PC-9 (cell line): ENCODE measurements at regions not wholly inside any gene's neighbourhood (a gene's known extent, or its start where the extent isn't known, plus 50 kb on each side); places are given as distances from the start of the nearest gene placed in this dataset.
"Not testable (repeated sequence)": the region's sequence is repeated elsewhere in the genome, so short reads cannot be mapped to it uniquely, and the experiment has no call there.

ENCODE experiments used
- BruUV-seq: library from RNA; stranded (reverse); fragments of 400-500 nt; replicated peaks from 2 replicates; lab custom pipeline; 2021; lab: Mats Ljungman, UMichigan
- CTCF ChIA-PET: fragments of 300-600 bp; sonication (Branson Sonifier 250); formaldehyde crosslinking; loops from one replicate; lab custom pipeline; 2022; ENCODE audit warnings: antibody characterized with exemption; lab: Charles Lee
- POLR2A ChIA-PET: fragments of 300-600 bp; sonication (Branson Sonifier 250); formaldehyde crosslinking; loops from one replicate; lab custom pipeline; 2022; ENCODE audit warnings: antibody characterized with exemption; ENCODE audit not compliant: unreplicated experiment; lab: Charles Lee
- DNase-seq, 2 experiments: peaks; one replicate each; pipeline versions ENCODE4 v3.0.0 to v3.0.0-alpha.2; 2015 to 2022; ENCODE audit warnings: mixed read lengths in 1 of 2
- H2AFZ ChIP-seq: fragments of 200-600 bp; sonication (generic); 2 replicates; pipeline ENCODE4 v1.8.1; 2017; ENCODE audit warnings: antibody characterized with exemption
- H3F3A ChIP-seq: fragments of 200-600 bp; sonication (generic); 2 replicates; pipeline ENCODE4 v1.8.1; 2017; ENCODE audit warnings: antibody characterized with exemption, mild to moderate bottlenecking, low read depth; ENCODE audit not compliant: insufficient read depth
- H3K27ac ChIP-seq: fragments of 200-600 bp; sonication (generic); 2 replicates; pipeline ENCODE4 v1.6.1; 2016; ENCODE audit warnings: mixed run types
- H3K27me3 ChIP-seq: fragments of 200-600 bp; sonication (generic); 2 replicates; pipeline ENCODE4 v1.6.1; 2016; ENCODE audit warnings: low read depth, mixed run types; ENCODE audit not compliant: insufficient read depth
- H3K36me3 ChIP-seq: fragments of 200-600 bp; sonication (generic); 2 replicates; pipeline ENCODE4 v1.6.1; 2016; ENCODE audit warnings: low read depth, mixed run types
- H3K4me1 ChIP-seq: fragments of 200-600 bp; sonication (generic); replicated peaks from 2 replicates; pipeline ENCODE4 v1.6.1; 2016; ENCODE audit warnings: mixed run types; ENCODE audit not compliant: insufficient read depth
- H3K4me2 ChIP-seq: fragments of 200-600 bp; sonication (generic); 2 replicates; pipeline ENCODE4 v1.6.1; 2017; ENCODE audit warnings: mixed run types
- H3K4me3 ChIP-seq: fragments of 200-600 bp; sonication (generic); 2 replicates; pipeline ENCODE4 v1.6.1; 2016; ENCODE audit warnings: mixed run types
- H3K79me2 ChIP-seq: fragments of 200-600 bp; sonication (generic); 2 replicates; pipeline ENCODE4 v1.6.1; 2017; ENCODE audit warnings: low read depth, mixed run types
- H3K9me2 ChIP-seq: fragments of 200-600 bp; sonication (generic); 2 replicates; pipeline ENCODE4 v1.8.1; 2017; ENCODE audit warnings: mild to moderate bottlenecking; ENCODE audit not compliant: insufficient read depth
- H3K9me3 ChIP-seq: fragments of 200-600 bp; sonication (generic); 2 replicates; pipeline ENCODE4 v1.8.1; 2016; ENCODE audit warnings: low read depth; ENCODE audit not compliant: insufficient read depth
- H4K20me1 ChIP-seq: fragments of 200-600 bp; sonication (generic); 2 replicates; pipeline ENCODE4 v1.8.1; 2017; ENCODE audit not compliant: insufficient read depth
- EZH2 ChIP-seq: fragments of 200-600 bp; sonication (generic); IDR thresholded peaks from 2 replicates; pipeline ENCODE4 v1.8.0; 2017; ENCODE audit warnings: antibody characterized with exemption, low read depth
- intact Hi-C: fragments of 100-400 bp; cut with micrococcal nuclease; formaldehyde crosslinking; loops from one replicate; pipeline ENCODE4 v1.10.0; 2022; ENCODE audit not compliant: unreplicated experiment
- TF ChIP-seq, protein P1 (sequence below): fragments of 200-600 bp; sonication (generic); conservative IDR thresholded peaks from 2 replicates; pipeline ENCODE4 v1.6.1; 2017; ENCODE audit warnings: mixed run types, antibody characterized with exemption, mild to moderate bottlenecking, moderate library complexity

GRCh38 chr9:109997682-109998081 lies 210.3 kb downstream of the C9orf152 start:
- POLR2A ChIA-PET, result no interaction called here
- H2AFZ ChIP-seq, result no peak overlapping the region
- H3K27ac ChIP-seq, result no peak overlapping the region
- H3K4me1 ChIP-seq, result no peaks in the 10 kb centered on the region
- no peak for TF ChIP-seq EZH2
- TF ChIP-seq, protein P1, sequence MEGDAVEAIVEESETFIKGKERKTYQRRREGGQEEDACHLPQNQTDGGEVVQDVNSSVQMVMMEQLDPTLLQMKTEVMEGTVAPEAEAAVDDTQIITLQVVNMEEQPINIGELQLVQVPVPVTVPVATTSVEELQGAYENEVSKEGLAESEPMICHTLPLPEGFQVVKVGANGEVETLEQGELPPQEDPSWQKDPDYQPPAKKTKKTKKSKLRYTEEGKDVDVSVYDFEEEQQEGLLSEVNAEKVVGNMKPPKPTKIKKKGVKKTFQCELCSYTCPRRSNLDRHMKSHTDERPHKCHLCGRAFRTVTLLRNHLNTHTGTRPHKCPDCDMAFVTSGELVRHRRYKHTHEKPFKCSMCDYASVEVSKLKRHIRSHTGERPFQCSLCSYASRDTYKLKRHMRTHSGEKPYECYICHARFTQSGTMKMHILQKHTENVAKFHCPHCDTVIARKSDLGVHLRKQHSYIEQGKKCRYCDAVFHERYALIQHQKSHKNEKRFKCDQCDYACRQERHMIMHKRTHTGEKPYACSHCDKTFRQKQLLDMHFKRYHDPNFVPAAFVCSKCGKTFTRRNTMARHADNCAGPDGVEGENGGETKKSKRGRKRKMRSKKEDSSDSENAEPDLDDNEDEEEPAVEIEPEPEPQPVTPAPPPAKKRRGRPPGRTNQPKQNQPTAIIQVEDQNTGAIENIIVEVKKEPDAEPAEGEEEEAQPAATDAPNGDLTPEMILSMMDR, result no peak
- no peaks in the 10 kb centered on the region for H3F3A ChIP-seq
- CTCF ChIA-PET, result interaction anchor here (0.5 kb wide), 1 partner anchor 13 kb away, joined by 3 read pairs; no protein-coding TSS in a partner anchor
- H3K79me2 ChIP-seq, result no peaks in the 10 kb centered on the region
- intact Hi-C loops, result no loop called here
- no peaks in the 10 kb centered on the region for H3K9me3 ChIP-seq
- H3K36me3 ChIP-seq, result no peaks in the 10 kb centered on the region
- H3K27me3 ChIP-seq, result no peaks in the 10 kb centered on the region
- BruUV-seq, result no TSS peak
- no peak overlapping the region for H3K4me2 ChIP-seq
- H4K20me1 ChIP-seq, result no peaks in the 10 kb centered on the region
- no peak for DNase-seq
- no peak overlapping the region for H3K4me3 ChIP-seq
- no peaks in the 10 kb centered on the region for H3K9me2 ChIP-seq

DNA sequence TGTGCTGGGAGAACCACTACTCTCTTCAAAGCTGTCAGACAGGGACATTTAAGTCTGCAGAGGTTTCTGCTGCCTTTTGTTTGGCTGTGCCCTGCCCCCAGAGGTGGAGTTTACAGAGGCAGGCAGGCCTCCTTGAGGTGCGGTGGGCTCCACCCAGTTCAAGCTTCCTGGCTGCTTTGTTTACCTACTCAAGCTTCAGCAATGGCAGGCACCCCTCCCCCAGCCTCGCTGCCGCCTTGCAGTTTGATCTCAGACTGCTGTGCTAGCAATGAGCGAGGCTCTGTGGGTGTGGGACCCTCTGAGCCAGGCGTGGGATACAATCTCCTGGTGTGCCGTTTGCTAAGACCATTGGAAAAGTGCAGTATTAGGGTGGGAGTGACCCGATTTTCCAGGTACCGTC lies 202.4 kb downstream of the C9orf152 start:
- peak in 1 of 2 experiments; percentile 80 for DNase-seq
- H3K4me2 ChIP-seq, result peak overlapping the region; percentile 72
- intact Hi-C loops, result loop anchor here (1.0 kb wide), 1 partner anchor 43 kb away; no protein-coding TSS in a partner anchor

GRCh38 chr9:110006657-110007056 lies 201.3 kb downstream of the C9orf152 start:
- no peaks in the 10 kb centered on the region for H3F3A ChIP-seq
- H2AFZ ChIP-seq, result no peak overlapping the region
- H3K4me3 ChIP-seq, result no peak overlapping the region
- H3K4me1 ChIP-seq, result peaks cover 30% of the 10 kb centered on the region
- H3K27ac ChIP-seq, result no peak overlapping the region
- no peaks in the 10 kb centered on the region for H3K9me2 ChIP-seq
- H3K9me3 ChIP-seq, result no peaks in the 10 kb centered on the region
- TF ChIP-seq, protein P1, result no peak
- no peak for TF ChIP-seq EZH2
- intact Hi-C loops, result no loop called here
- DNase-seq, result no peak
- no peaks in the 10 kb centered on the region for H3K36me3 ChIP-seq
- POLR2A ChIA-PET, result no interaction called here
- no peaks in the 10 kb centered on the region for H3K79me2 ChIP-seq
- no TSS peak for BruUV-seq
- H4K20me1 ChIP-seq, result no peaks in the 10 kb centered on the region
- no peak overlapping the region for H3K4me2 ChIP-seq
- no peaks in the 10 kb centered on the region for H3K27me3 ChIP-seq
- CTCF ChIA-PET, result interaction anchor here (0.6 to 0.7 kb wide), 2 partner anchors 99 to 103 kb away, joined by 5 read pairs; no protein-coding TSS in a partner anchor

More for the DNA sequence above, 202.4 kb downstream of the C9orf152 start:
- H3K9me3 ChIP-seq, H3K27me3 ChIP-seq, H3K9me2 ChIP-seq, BruUV-seq, H2AFZ ChIP-seq, H3K36me3 ChIP-seq, POLR2A ChIA-PET, CTCF ChIA-PET, H4K20me1 ChIP-seq, H3K79me2 ChIP-seq, H3F3A ChIP-seq, H3K27ac ChIP-seq: not testable (repeated sequence)
- H3K4me1 ChIP-seq, result peaks cover 30% of the 10 kb centered on the region
- H3K4me3 ChIP-seq, result peak overlapping the region; percentile 38; the same call in 1 of the 2 replicates
